ENCODE measurements at regions not wholly inside any gene's neighbourhood (a gene's known extent, or its start where the extent isn't known, plus 50 kb on each side); places are given as distances from the start of the nearest gene placed in this dataset.

- TF ChIP-seq ZHX1 (conservative IDR thresholded peaks at IDR 0.05; ENCODE audit: low read length), result no peak
- TF ChIP-seq SMAD3 (CRISPR knock-in tag; conservative IDR thresholded peaks at IDR 0.05), result no peak
- TF ChIP-seq MEIS2 (IDR thresholded peaks at IDR 0.05; ENCODE audit: partially characterized antibody), result peak; percentile 43
- no peak for TF ChIP-seq PBX2 (CRISPR knock-in tag; IDR thresholded peaks at IDR 0.05; ENCODE audit: low read depth)
- peak; percentile 53; the same call in 1 of the 2 replicates for TF ChIP-seq PBX2 (tag; conservative IDR thresholded peaks at IDR 0.05; ENCODE audit: low read depth)
- no peak for TF ChIP-seq U2AF1 (optimal IDR thresholded peaks at IDR 0.05; ENCODE audit: low read depth, low read length)
- 0 out of 2 replicates have a peak, but pooled peaks have one; percentile 23 for TF ChIP-seq ARID3A (IDR thresholded peaks at IDR 0.05; ENCODE audit: borderline replicate concordance, low read depth, low read length)
- TF ChIP-seq HEY1 (CRISPR knock-in tag; IDR thresholded peaks at IDR 0.05; ENCODE audit: borderline replicate concordance), result no peak
- TF ChIP-seq RBM14 (IDR thresholded peaks at IDR 0.05; ENCODE audit: borderline replicate concordance, insufficient read depth, low read depth, low read length), result no peak
- peak; percentile 90 for TF ChIP-seq PKNOX1 (IDR thresholded peaks at IDR 0.05)
- TF ChIP-seq IRF2 (CRISPR knock-in tag; IDR thresholded peaks at IDR 0.05), result no peak
- no peak for TF ChIP-seq BCLAF1 (IDR thresholded peaks at IDR 0.05; ENCODE audit: borderline replicate concordance in 1 of 2, control insufficient read depth in 1 of 2, low read depth in 2 of 2, low read length in 1 of 2)
Measured at GRCh38 chr1:182283746-182284544, 107.6 kb downstream of the GLUL start (continued).

All from K562 (cell line).